CD4-positive, alpha-beta T cell treated with Interleukin-21 for 1 hour (primary cell): ENCODE measurements at regions not wholly inside any gene's neighbourhood (a gene's known extent, or its start where the extent isn't known, plus 50 kb on each side); places are given as distances from the start of the nearest gene placed in this dataset.

Experiments used
- DNase-seq: peaks from one replicate; pipeline ENCODE4 v3.0.0-alpha.2; 2020

- no peak for DNase-seq
Measured at GRCh38 chr3:106728315-106729098, 648.7 kb upstream of the CCDC54 start.

DNA sequence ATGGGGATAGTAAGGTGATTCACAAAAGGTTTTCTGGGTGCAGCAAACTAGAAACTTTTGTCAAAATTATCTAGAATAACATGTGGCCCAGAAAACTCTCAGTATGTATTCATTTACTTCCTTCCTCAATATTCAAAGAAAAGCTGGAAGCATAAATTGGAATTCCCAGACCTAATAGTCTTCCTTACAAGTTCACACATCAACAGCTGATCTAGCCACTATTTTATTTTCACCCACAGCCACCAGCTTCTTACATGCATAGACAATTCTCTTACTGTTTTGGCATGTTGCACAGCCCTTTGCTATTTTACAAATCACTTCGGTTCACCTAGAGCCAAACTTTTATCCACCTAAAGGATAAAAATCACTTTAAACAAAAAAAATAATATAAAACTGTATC lies 647.8 kb upstream of the CCDC54 start:
- DNase-seq, result no peak

GRCh38 chr3:106731230-106731629 lies 646.0 kb upstream of the CCDC54 start:
- DNase-seq, result no peak

GRCh38 chr3:106734712-106735111 lies 642.5 kb upstream of the CCDC54 start:
- no peak for DNase-seq

GRCh38 chr3:106737265-106737664 lies 640.0 kb upstream of the CCDC54 start:
- no peak for DNase-seq

- no peak for DNase-seq
Measured at GRCh38 chr3:106740116-106740515, 637.1 kb upstream of the CCDC54 start.

- no peak for DNase-seq
Measured at GRCh38 chr3:106745344-106746168, 631.7 kb upstream of the CCDC54 start.

DNA sequence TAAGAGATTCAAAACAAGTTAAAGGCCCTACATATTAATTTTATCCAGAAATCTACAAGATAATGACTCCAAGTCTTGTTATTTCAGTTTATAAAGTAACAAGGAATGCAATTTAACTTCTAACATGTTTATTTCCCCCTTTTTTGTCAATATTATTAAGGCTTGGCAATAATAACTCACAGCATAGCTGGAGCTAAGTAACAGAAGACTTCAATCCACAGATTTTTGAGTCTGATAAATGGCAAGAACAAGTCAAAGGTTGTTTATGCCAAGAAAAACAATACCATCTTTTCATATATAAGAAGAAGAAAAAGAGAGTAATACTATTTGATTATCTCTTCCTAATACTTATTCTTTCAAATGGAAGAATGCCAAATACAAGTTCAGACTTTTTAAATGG lies 631.0 kb upstream of the CCDC54 start:
- no peak for DNase-seq

DNA sequence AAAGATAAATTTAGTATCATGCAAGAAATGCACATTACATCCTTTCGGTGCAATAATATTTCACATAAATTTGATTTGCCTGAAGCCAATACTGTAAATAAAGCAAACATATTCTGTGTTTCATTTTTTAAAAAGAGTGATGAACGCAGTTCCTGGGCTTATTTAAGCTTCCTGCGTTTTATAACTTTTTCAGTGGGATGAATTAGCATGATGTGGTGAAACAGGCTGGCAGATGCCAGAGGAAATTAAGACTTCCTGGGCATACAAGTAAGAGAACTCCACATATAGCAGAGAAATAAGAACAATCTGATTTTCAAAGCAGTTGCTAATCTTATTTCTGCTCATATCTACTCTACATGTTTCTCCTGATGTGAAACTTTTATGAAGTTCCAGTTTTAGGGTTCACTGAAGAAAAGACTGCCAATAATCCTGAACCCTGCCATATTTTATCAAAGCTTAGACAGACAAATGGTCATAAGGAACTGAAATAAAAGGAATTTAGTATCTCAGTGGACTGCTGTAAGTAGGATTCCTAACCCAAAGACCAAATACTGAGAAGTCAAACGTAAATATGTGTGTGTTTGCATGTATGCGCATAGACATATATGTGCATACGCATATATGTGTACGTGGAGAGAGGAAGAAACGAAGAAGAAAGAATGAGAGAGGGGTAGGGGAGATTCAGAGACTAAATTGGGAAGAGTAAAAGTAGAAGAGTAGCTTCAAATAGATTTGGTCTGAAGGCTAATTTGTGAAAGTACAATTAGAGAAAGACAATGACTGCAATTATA lies 628.6 kb upstream of the CCDC54 start:
- DNase-seq, result no peak

- no peak for DNase-seq
Measured at GRCh38 chr3:106750092-106750491, 627.1 kb upstream of the CCDC54 start.

DNA sequence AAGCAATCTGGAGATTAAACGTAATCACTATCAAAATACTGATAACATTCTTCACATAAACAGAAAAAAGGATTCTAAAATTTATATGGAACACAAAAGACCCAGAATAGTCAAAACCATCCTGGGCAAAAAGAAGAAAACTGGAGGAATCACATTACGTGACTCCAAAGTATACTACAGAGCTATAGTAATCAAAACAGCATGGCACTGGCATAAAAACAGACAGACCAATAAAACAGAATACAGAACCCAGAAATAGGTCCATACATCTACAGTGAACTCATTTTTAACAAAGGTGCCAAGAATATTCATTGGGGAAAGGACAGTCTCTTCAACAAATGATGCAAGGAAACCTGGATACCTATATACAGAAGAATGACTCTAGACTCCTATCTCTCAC lies 621.9 kb upstream of the CCDC54 start:
- DNase-seq, result no peak

DNA sequence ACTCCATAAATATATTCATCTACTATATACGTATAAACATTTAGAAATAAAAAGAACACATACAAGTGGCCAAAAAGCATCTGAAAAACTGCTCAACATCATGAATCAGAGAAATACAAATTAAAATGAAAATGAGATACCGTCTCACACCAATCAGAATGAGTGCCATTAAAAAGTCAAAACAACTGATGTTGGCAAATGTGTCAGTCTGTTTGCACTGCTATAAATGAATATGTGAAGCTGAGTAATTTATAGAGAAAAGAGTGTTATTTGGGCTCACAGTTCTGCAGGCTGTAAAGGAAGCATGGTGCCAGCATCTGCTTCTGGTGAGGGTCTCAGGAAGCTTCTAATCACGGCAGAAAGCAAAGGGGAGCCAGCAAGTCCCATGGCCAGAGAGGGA lies 620.3 kb upstream of the CCDC54 start:
- no peak for DNase-seq

- DNase-seq, result no peak
Measured at GRCh38 chr3:106758459-106758858, 618.8 kb upstream of the CCDC54 start.

- DNase-seq, result no peak
Measured at GRCh38 chr3:106759731-106760130, 617.5 kb upstream of the CCDC54 start.

DNA sequence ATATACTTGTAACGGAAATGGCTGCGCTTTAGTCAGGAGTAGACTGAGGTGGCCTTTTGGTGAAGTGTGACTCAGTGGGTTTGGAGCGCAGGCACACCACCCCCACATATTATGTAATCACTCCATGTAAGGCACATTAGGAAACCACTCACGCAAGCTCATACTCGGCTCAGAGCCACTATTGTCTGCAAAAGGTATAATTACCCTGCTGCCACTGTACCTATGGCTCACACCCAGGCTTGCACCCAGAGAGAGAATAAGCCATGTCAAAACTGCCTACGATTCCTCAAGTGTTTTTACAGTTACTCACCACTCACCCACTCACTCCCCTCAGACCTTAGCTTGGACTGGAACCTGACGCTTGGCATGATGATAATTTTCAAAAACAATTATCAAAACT lies 611.9 kb upstream of the CCDC54 start:
- no peak for DNase-seq

- no peak for DNase-seq
Measured at GRCh38 chr3:106768941-106769480, 608.2 kb upstream of the CCDC54 start.

- no peak for DNase-seq
Measured at GRCh38 chr3:106773795-106774194, 603.4 kb upstream of the CCDC54 start.

DNA sequence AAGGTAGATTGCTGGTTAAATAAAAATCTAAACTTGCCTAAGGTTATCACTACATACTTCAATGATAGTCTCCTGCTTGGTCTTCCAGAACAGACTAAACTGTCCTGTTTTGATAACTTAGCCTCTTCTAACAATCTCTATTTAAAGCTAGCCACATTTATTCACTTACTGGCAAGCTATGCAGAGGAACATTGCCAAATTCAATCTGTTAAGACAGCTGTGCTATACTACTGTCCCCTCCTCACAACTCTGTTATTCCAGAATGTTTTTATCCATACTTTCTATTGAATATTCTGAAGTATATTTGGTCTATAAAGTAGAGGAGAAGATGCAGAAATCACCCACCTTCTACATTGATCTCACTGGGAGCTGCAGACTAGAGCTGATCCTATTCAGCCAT lies 594.0 kb upstream of the CCDC54 start:
- DNase-seq, result no peak

DNA sequence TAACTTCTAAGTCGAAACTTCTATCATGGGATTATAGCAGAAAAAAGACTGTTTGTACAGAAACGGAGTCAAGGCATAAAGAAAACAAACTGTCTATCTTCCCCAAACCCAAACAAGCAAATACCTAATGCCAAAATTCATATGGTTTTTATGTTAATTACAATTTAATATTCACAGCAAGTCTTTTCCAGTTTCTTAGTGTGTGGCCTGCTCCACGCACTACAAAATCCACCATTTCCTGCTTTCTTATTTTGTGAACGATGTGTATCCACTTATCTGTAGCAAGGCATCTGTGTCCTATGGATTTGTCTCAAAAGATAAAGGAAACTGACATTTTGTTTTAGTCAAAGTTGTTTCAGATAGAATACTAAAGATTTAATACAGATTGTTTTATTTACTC lies 588.0 kb upstream of the CCDC54 start:
- DNase-seq, result no peak

DNA sequence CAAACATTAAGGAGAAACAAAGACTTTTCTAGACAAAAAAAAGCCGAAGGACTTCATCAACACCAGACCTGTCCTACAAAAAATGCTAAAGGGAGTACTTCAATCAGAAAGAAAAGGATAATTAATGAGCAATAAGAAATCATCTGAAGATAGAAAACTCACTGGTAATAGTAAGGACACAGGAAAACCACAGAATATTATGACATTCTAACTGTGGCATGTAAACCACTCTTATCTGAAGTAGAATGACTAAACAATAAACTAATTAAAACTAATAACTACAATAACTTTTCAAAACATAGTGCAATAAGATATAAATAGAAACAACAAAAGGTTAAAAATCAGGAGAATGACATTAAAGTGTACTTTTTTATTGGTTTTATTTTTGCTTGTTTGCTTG lies 584.5 kb upstream of the CCDC54 start:
- no peak for DNase-seq

GRCh38 chr3:106794442-106794841 lies 582.8 kb upstream of the CCDC54 start:
- no peak for DNase-seq

DNA sequence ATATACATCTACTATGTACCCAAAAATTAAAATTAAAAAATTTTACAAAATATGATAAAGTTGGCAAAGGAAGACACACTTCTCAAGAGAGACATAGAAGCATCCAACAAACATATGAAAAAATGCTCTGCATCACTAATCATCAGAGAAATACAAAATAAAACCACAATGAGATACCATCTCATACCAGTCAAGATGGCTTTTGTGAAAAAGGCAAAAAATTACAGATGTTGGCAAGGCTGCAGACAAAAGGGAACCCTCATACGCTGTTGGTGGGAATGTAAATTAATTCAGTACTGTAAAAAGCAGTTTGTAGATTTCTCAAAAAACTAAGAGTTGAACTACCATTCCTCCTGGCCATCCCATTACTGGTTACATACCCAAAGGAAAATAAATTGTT lies 581.7 kb upstream of the CCDC54 start:
- DNase-seq, result no peak

GRCh38 chr3:106797461-106797860 lies 579.8 kb upstream of the CCDC54 start:
- no peak for DNase-seq
